ENCODE measurements at regions not wholly inside any gene's neighbourhood (a gene's known extent, or its start where the extent isn't known, plus 50 kb on each side); places are given as distances from the start of the nearest gene placed in this dataset.

DNA sequence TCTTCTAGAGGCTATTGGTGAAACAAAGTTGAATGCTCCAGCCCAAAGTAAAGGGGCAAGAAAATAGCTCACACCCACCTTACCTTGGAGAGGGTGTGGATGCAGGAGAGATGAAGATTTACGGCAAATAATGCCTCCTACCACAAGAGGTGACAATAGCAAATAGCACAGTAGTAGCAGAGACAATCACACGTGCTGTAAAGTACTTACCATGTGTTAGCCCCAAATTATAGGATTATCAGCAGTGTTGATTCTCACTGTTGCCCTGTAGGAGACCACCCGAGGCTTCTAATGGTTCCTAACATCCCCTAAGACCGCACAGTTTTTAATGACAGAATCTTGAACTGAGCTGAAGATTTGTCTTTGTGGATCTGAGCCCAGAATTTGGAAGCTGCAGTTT lies 94.8 kb upstream of the FOXA2 start:
- TF ChIP-seq SUZ12 (IDR thresholded peaks at IDR 0.05): no peak
- TF ChIP-seq ELF4 (IDR thresholded peaks at IDR 0.05): no peak
- TF ChIP-seq ARNT (IDR thresholded peaks at IDR 0.05): no peak
- no peak for TF ChIP-seq L3MBTL2 (conservative IDR thresholded peaks at IDR 0.05)
- TF ChIP-seq FOXA1 (IDR thresholded peaks at IDR 0.05): no peak
- TF ChIP-seq LEF1 (IDR thresholded peaks at IDR 0.05; ENCODE audit: borderline replicate concordance): no peak
- no peak for TF ChIP-seq SP1 (IDR thresholded peaks at IDR 0.05)
- TF ChIP-seq FOXM1 (IDR thresholded peaks at IDR 0.05; ENCODE audit: borderline replicate concordance): no peak
- no peak for TF ChIP-seq BHLHE40 (IDR thresholded peaks at IDR 0.05; ENCODE audit: borderline replicate concordance)

Data from HEK293T (cell line).